Naive B cell (primary cell): ENCODE measurements at regions not wholly inside any gene's neighbourhood (a gene's known extent, or its start where the extent isn't known, plus 50 kb on each side); places are given as distances from the start of the nearest gene placed in this dataset.

ENCODE experiments used
- ATAC-seq, 2 donors: fragments of 150-1000 bp; cut with Tn5 transposase; 2 replicates each; pipeline ENCODE4 v1.10.0; 2021; ENCODE audit warnings: low read depth in 2 of 2, mild to moderate bottlenecking in 2 of 2, moderate library complexity in 2 of 2
- DNase-seq: peaks from one replicate; pipeline ENCODE4 v3.0.0; 2022
- H3K27ac Mint-ChIP-seq, 6 donors: one replicate each; pipeline ENCODE4 v1.8.0; 2020 to 2022; ENCODE audit warnings: mild to moderate bottlenecking in 6 of 6, mixed read lengths in 6 of 6, moderate library complexity in 5 of 6, inconsistent platforms in 2 of 6
- H3K27me3 Mint-ChIP-seq, 3 donors: one replicate each; pipeline ENCODE4 v1.8.0; 2021 to 2022; ENCODE audit warnings: mixed read lengths in 3 of 3, mild to moderate bottlenecking in 1 of 3
- H3K36me3 Mint-ChIP-seq, 2 donors: one replicate each; pipeline ENCODE4 v1.8.0; 2020 to 2022; ENCODE audit warnings: mixed read lengths in 2 of 2, inconsistent platforms in 1 of 2, mild to moderate bottlenecking in 1 of 2
- H3K4me1 Mint-ChIP-seq, 3 donors: one replicate each; pipeline ENCODE4 v1.8.0; 2020 to 2022; ENCODE audit warnings: mixed read lengths in 3 of 3, inconsistent platforms in 1 of 3, mild to moderate bottlenecking in 1 of 3, moderate library complexity in 1 of 3
- H3K4me3 Mint-ChIP-seq, 8 donors: one replicate each; pipeline ENCODE4 v1.8.0; 2020 to 2022; ENCODE audit warnings: mild to moderate bottlenecking in 8 of 8, mixed read lengths in 8 of 8, moderate library complexity in 8 of 8, inconsistent platforms in 2 of 8
- H3K9me3 Mint-ChIP-seq, 7 donors: one replicate each; pipeline ENCODE4 v1.8.0; 2020 to 2022; ENCODE audit warnings: mixed read lengths in 7 of 7, mild to moderate bottlenecking in 5 of 7, inconsistent platforms in 2 of 7, moderate library complexity in 1 of 7

- ATAC-seq (no peak), DNase-seq (no peak)
- Mint-ChIP-seq H3K4me1 (no peaks in the 10 kb centered on the region), H3K36me3 (no peaks in the 10 kb centered on the region), H3K9me3 (peaks cover 0 to 9% (median 0%) of the 10 kb centered on the region in 7 donors), H3K27ac (no peak overlapping the region), H3K27me3 (no peaks in the 10 kb centered on the region), H3K4me3 (no peak overlapping the region)
These were observed 204.5 kb upstream of the ZFHX3 start for GRCh38 chr16:73252446-73252845.

GRCh38 chr16:73251608-73252007, 203.7 kb upstream of the ZFHX3 start:
- peaks cover 0 to 9% (median 0%) of the 10 kb centered on the region in 7 donors for H3K9me3 Mint-ChIP-seq
- H3K4me1 Mint-ChIP-seq, result no peaks in the 10 kb centered on the region
- no peak overlapping the region for H3K27ac Mint-ChIP-seq
- H3K27me3 Mint-ChIP-seq, result no peaks in the 10 kb centered on the region
- no peak for ATAC-seq
- no peak for DNase-seq
- no peak overlapping the region for H3K4me3 Mint-ChIP-seq
- no peaks in the 10 kb centered on the region for H3K36me3 Mint-ChIP-seq

GRCh38 chr16:73248316-73248715, 200.4 kb upstream of the ZFHX3 start:
- Mint-ChIP-seq H3K4me3 (no peak overlapping the region), H3K4me1 (no peaks in the 10 kb centered on the region), H3K9me3 (no peaks in the 10 kb centered on the region), H3K27me3 (peaks cover 0 to 6% (median 0%) of the 10 kb centered on the region in 3 donors), H3K27ac (no peak overlapping the region), H3K36me3 (no peaks in the 10 kb centered on the region)
- no peak for ATAC-seq
- no peak for DNase-seq

GRCh38 chr16:73240920-73241319, 193.0 kb upstream of the ZFHX3 start:
- DNase-seq (no peak), ATAC-seq (no peak)
- Mint-ChIP-seq H3K36me3 (no peaks in the 10 kb centered on the region), H3K27me3 (peaks cover 17 to 21% (median 17%) of the 10 kb centered on the region in 3 donors), H3K4me3 (no peak overlapping the region), H3K27ac (no peak overlapping the region), H3K4me1 (no peaks in the 10 kb centered on the region), H3K9me3 (peaks cover 0 to 4% (median 0%) of the 10 kb centered on the region in 7 donors)

- Mint-ChIP-seq H3K9me3 (peaks cover 0 to 4% (median 0%) of the 10 kb centered on the region in 7 donors), H3K4me3 (no peak overlapping the region), H3K4me1 (no peaks in the 10 kb centered on the region), H3K27ac (no peak overlapping the region), H3K36me3 (no peaks in the 10 kb centered on the region), H3K27me3 (peaks cover 14 to 18% (median 17%) of the 10 kb centered on the region in 3 donors)
- ATAC-seq, result no peak
- DNase-seq, result no peak
These were observed 189.7 kb upstream of the ZFHX3 start for GRCh38 chr16:73237601-73238000.

GRCh38 chr16:73234496-73234895, 186.6 kb upstream of the ZFHX3 start:
- no peaks in the 10 kb centered on the region for H3K36me3 Mint-ChIP-seq
- H3K27me3 Mint-ChIP-seq, result peaks cover 13 to 26% (median 20%) of the 10 kb centered on the region in 3 donors
- H3K4me3 Mint-ChIP-seq, result no peak overlapping the region
- no peaks in the 10 kb centered on the region for H3K4me1 Mint-ChIP-seq
- DNase-seq (no peak), ATAC-seq (no peak)
- H3K9me3 Mint-ChIP-seq, result peaks cover 0 to 4% (median 0%) of the 10 kb centered on the region in 7 donors
- H3K27ac Mint-ChIP-seq, result no peak overlapping the region

GRCh38 chr16:73233846-73234424, 186.0 kb upstream of the ZFHX3 start:
- Mint-ChIP-seq H3K4me3 (no peak overlapping the region), H3K4me1 (no peaks in the 10 kb centered on the region), H3K9me3 (peaks cover 0 to 4% (median 0%) of the 10 kb centered on the region in 7 donors), H3K27me3 (peaks cover 10 to 24% (median 20%) of the 10 kb centered on the region in 3 donors), H3K36me3 (no peaks in the 10 kb centered on the region), H3K27ac (no peak overlapping the region)
- no peak for DNase-seq
- ATAC-seq, result no peak

GRCh38 chr16:73233329-73233765, 185.4 kb upstream of the ZFHX3 start:
- Mint-ChIP-seq H3K4me3 (no peak overlapping the region), H3K27me3 (peaks cover 9 to 19% (median 15%) of the 10 kb centered on the region in 3 donors), H3K4me1 (no peaks in the 10 kb centered on the region), H3K27ac (no peak overlapping the region), H3K9me3 (no peaks in the 10 kb centered on the region), H3K36me3 (no peaks in the 10 kb centered on the region)
- ATAC-seq (no peak), DNase-seq (no peak)

GRCh38 chr16:73232555-73233328, 184.8 kb upstream of the ZFHX3 start:
- Mint-ChIP-seq H3K4me1 (no peaks in the 10 kb centered on the region), H3K27me3 (peaks cover 3 to 13% (median 8%) of the 10 kb centered on the region in 3 donors), H3K27ac (no peak overlapping the region), H3K9me3 (no peaks in the 10 kb centered on the region), H3K4me3 (no peak overlapping the region), H3K36me3 (no peaks in the 10 kb centered on the region)
- ATAC-seq (no peak), DNase-seq (no peak)

GRCh38 chr16:73231944-73232554, 184.1 kb upstream of the ZFHX3 start:
- Mint-ChIP-seq H3K4me3 (no peak overlapping the region), H3K36me3 (no peaks in the 10 kb centered on the region), H3K9me3 (no peaks in the 10 kb centered on the region), H3K4me1 (no peaks in the 10 kb centered on the region), H3K27ac (no peak overlapping the region), H3K27me3 (peaks cover 0 to 9% (median 6%) of the 10 kb centered on the region in 3 donors)
- DNase-seq (no peak), ATAC-seq (no peak)

GRCh38 chr16:73231379-73231778, 183.5 kb upstream of the ZFHX3 start:
- Mint-ChIP-seq H3K27me3 (peaks cover 0 to 9% (median 6%) of the 10 kb centered on the region in 3 donors), H3K36me3 (no peaks in the 10 kb centered on the region), H3K27ac (peak overlapping the region in 1 of 6 donors; percentile 65), H3K4me1 (no peaks in the 10 kb centered on the region), H3K4me3 (no peak overlapping the region), H3K9me3 (no peaks in the 10 kb centered on the region)
- DNase-seq, result no peak
- no peak for ATAC-seq

GRCh38 chr16:73230651-73231050, 182.7 kb upstream of the ZFHX3 start:
- no peaks in the 10 kb centered on the region for H3K36me3 Mint-ChIP-seq
- peaks cover 0 to 9% (median 6%) of the 10 kb centered on the region in 3 donors for H3K27me3 Mint-ChIP-seq
- no peak overlapping the region for H3K27ac Mint-ChIP-seq
- no peaks in the 10 kb centered on the region for H3K4me1 Mint-ChIP-seq
- H3K4me3 Mint-ChIP-seq, result no peak overlapping the region
- H3K9me3 Mint-ChIP-seq, result no peaks in the 10 kb centered on the region
- ATAC-seq (no peak), DNase-seq (no peak)

GRCh38 chr16:73228649-73229048, 180.7 kb upstream of the ZFHX3 start:
- DNase-seq, result no peak
- Mint-ChIP-seq H3K27me3 (peaks cover 0 to 9% (median 6%) of the 10 kb centered on the region in 3 donors), H3K4me3 (no peak overlapping the region), H3K27ac (no peak overlapping the region), H3K36me3 (no peaks in the 10 kb centered on the region), H3K4me1 (no peaks in the 10 kb centered on the region), H3K9me3 (no peaks in the 10 kb centered on the region)
- ATAC-seq, result no peak

GRCh38 chr16:73226675-73227074, 178.7 kb upstream of the ZFHX3 start:
- ATAC-seq (no peak), DNase-seq (no peak)
- Mint-ChIP-seq H3K9me3 (no peaks in the 10 kb centered on the region), H3K36me3 (no peaks in the 10 kb centered on the region), H3K4me3 (no peak overlapping the region), H3K27me3 (peaks cover 0 to 6% (median 0%) of the 10 kb centered on the region in 3 donors), H3K27ac (no peak overlapping the region), H3K4me1 (no peaks in the 10 kb centered on the region)
